OCI-LY1 (cell line): ENCODE measurements at regions not wholly inside any gene's neighbourhood (a gene's known extent, or its start where the extent isn't known, plus 50 kb on each side); places are given as distances from the start of the nearest gene placed in this dataset.
"Not testable (repeated sequence)": the region's sequence is repeated elsewhere in the genome, so short reads cannot be mapped to it uniquely, and the experiment has no call there.

Experiments used
- H2AFZ ChIP-seq: fragments of 200-600 bp; sonication (generic), shearing (Covaris generic); 2 replicates; pipeline ENCODE4 v1.6.0; 2014; ENCODE audit warnings: antibody characterized with exemption, mild to moderate bottlenecking, low read length
- H3F3A ChIP-seq: fragments of 200-600 bp; sonication (generic), shearing (Covaris generic); 2 replicates; pipeline ENCODE4 v1.6.0; 2014; ENCODE audit warnings: mild to moderate bottlenecking, antibody characterized with exemption, low read length, moderate library complexity; ENCODE audit not compliant: insufficient read depth
- H3K27ac ChIP-seq: fragments of 200-600 bp; sonication (generic); 2 replicates; pipeline ENCODE4 v1.5.1; 2014; ENCODE audit warnings: low read length, mixed run types, mild to moderate bottlenecking, low read depth; ENCODE audit not compliant: poor library complexity, severe bottlenecking
- H3K27me3 ChIP-seq: fragments of 200-600 bp; sonication (generic); 2 replicates; pipeline ENCODE4 v1.6.0; 2014; ENCODE audit warnings: antibody characterized with exemption, mild to moderate bottlenecking, low read length, moderate library complexity; ENCODE audit not compliant: insufficient read depth
- H3K36me3 ChIP-seq: fragments of 200-600 bp; sonication (generic); 2 replicates; pipeline ENCODE4 v1.6.1; 2014; ENCODE audit warnings: mild to moderate bottlenecking, antibody characterized with exemption, low read length, moderate library complexity, mixed read lengths; ENCODE audit not compliant: insufficient read depth
- H3K4me1 ChIP-seq: fragments of 200-600 bp; sonication (generic); 2 replicates; pipeline ENCODE4 v1.5.1; 2014; ENCODE audit warnings: mild to moderate bottlenecking, low read length, moderate library complexity; ENCODE audit not compliant: insufficient read depth, severe bottlenecking
- H3K4me2 ChIP-seq: fragments of 200-600 bp; sonication (generic), shearing (Covaris generic); 2 replicates; pipeline ENCODE4 v1.6.1; 2014; ENCODE audit warnings: low read length
- H3K4me3 ChIP-seq: fragments of 200-600 bp; sonication (generic); 2 replicates; pipeline ENCODE4 v1.5.1; 2014; ENCODE audit warnings: low read length, low read depth, mild to moderate bottlenecking, mixed read lengths; ENCODE audit not compliant: poor library complexity, severe bottlenecking
- H3K79me2 ChIP-seq: fragments of 200-600 bp; shearing (Covaris generic); 2 replicates; pipeline ENCODE4 v1.6.1; 2016; ENCODE audit warnings: mixed run types, low read length, mixed read lengths; ENCODE audit not compliant: insufficient read depth
- H3K9ac ChIP-seq: fragments of 200-600 bp; sonication (generic), shearing (Covaris generic); 2 replicates; pipeline ENCODE4 v1.6.1; 2014; ENCODE audit warnings: mild to moderate bottlenecking, low read length, mixed read lengths
- H3K9me2 ChIP-seq: fragments of 200-600 bp; sonication (generic), shearing (Covaris generic); 2 replicates; pipeline ENCODE4 v1.6.1; 2014; ENCODE audit warnings: low read depth, mild to moderate bottlenecking, low read length, mixed read lengths
- H3K9me3 ChIP-seq: fragments of 200-600 bp; shearing (Covaris generic); 2 replicates; pipeline ENCODE4 v1.6.1; 2014; ENCODE audit warnings: low read length, mixed read lengths
- H4K20me1 ChIP-seq: fragments of 200-600 bp; sonication (generic), shearing (Covaris generic); 2 replicates; pipeline ENCODE4 v1.6.0; 2016; ENCODE audit warnings: mild to moderate bottlenecking, low read length; ENCODE audit not compliant: insufficient read depth
- CTCF ChIP-seq: fragments of 200-600 bp; sonication (generic), shearing (Covaris generic); IDR thresholded peaks from 2 replicates; pipeline ENCODE4 v1.5.1; 2017; ENCODE audit warnings: mild to moderate bottlenecking, antibody characterized with exemption, low read length, moderate library complexity, mixed read lengths
- EZH2 ChIP-seq: fragments of 200-600 bp; sonication (generic), shearing (Covaris generic); IDR thresholded peaks from 2 replicates; pipeline ENCODE4 v1.8.0; 2017; ENCODE audit warnings: borderline replicate concordance, mixed run types, mild to moderate bottlenecking, antibody characterized with exemption, low read length, moderate library complexity, mixed read lengths

- Histone ChIP-seq H3K4me2 (no peak overlapping the region), H3K79me2 (no peaks in the 10 kb centered on the region), H3K27ac (no peak overlapping the region), H3K36me3 (no peaks in the 10 kb centered on the region), H3K9ac (no peak overlapping the region), H2AFZ (no peak overlapping the region), H3K9me3 (no peaks in the 10 kb centered on the region), H3K4me3 (no peak overlapping the region), H3K27me3 (no peaks in the 10 kb centered on the region), H3K9me2 (no peaks in the 10 kb centered on the region), H3K4me1 (no peaks in the 10 kb centered on the region), H4K20me1 (no peaks in the 10 kb centered on the region), H3F3A (no peaks in the 10 kb centered on the region)
- TF ChIP-seq EZH2 (no peak), CTCF (no peak)
These were observed 122.3 kb downstream of the ADCYAP1 start for GRCh38 chr18:1026930-1027329.

- H3K9ac ChIP-seq, H3K36me3 ChIP-seq, H3K9me2 ChIP-seq, H3K4me2 ChIP-seq, H3K27me3 ChIP-seq, H2AFZ ChIP-seq, H3K9me3 ChIP-seq, H3K4me1 ChIP-seq, H3K4me3 ChIP-seq, H4K20me1 ChIP-seq, H3K27ac ChIP-seq, H3F3A ChIP-seq, H3K79me2 ChIP-seq: not testable (repeated sequence)
These were observed 128.4 kb downstream of the ADCYAP1 start for GRCh38 chr18:1033092-1033491.

- H2AFZ ChIP-seq: no peak overlapping the region
- H3K4me2 ChIP-seq: no peak overlapping the region
- H3K9me2 ChIP-seq: no peaks in the 10 kb centered on the region
- H3K4me1 ChIP-seq: no peaks in the 10 kb centered on the region
- TF ChIP-seq EZH2 (no peak), CTCF (no peak)
- no peak overlapping the region for H3K27ac ChIP-seq
- no peaks in the 10 kb centered on the region for H3K27me3 ChIP-seq
- no peaks in the 10 kb centered on the region for H3F3A ChIP-seq
- H3K9me3 ChIP-seq: no peaks in the 10 kb centered on the region
- H3K79me2 ChIP-seq: no peaks in the 10 kb centered on the region
- H4K20me1 ChIP-seq: no peaks in the 10 kb centered on the region
- H3K4me3 ChIP-seq: no peak overlapping the region
- no peak overlapping the region for H3K9ac ChIP-seq
- no peaks in the 10 kb centered on the region for H3K36me3 ChIP-seq
These were observed 130.3 kb downstream of the ADCYAP1 start for GRCh38 chr18:1034971-1035370.

GRCh38 chr18:1036926-1037325 is 132.3 kb downstream of the ADCYAP1 start:
- no peak overlapping the region for H3K4me2 ChIP-seq
- H3K4me3 ChIP-seq: no peak overlapping the region
- no peaks in the 10 kb centered on the region for H3K9me2 ChIP-seq
- no peak overlapping the region for H2AFZ ChIP-seq
- TF ChIP-seq EZH2 (no peak), CTCF (no peak)
- H4K20me1 ChIP-seq: no peaks in the 10 kb centered on the region
- no peaks in the 10 kb centered on the region for H3K27me3 ChIP-seq
- H3K9ac ChIP-seq: no peak overlapping the region
- no peaks in the 10 kb centered on the region for H3K79me2 ChIP-seq
- H3K27ac ChIP-seq: no peak overlapping the region
- no peaks in the 10 kb centered on the region for H3K4me1 ChIP-seq
- no peaks in the 10 kb centered on the region for H3K36me3 ChIP-seq
- H3K9me3 ChIP-seq: no peaks in the 10 kb centered on the region
- H3F3A ChIP-seq: no peaks in the 10 kb centered on the region
